DOHH2 (cell line): ENCODE measurements at regions not wholly inside any gene's neighbourhood (a gene's known extent, or its start where the extent isn't known, plus 50 kb on each side); places are given as distances from the start of the nearest gene placed in this dataset.

ENCODE experiments used
- H3F3A ChIP-seq: fragments of 200-600 bp; sonication (generic), shearing (Covaris generic); 2 replicates; pipeline ENCODE4 v1.6.0; 2016; ENCODE audit warnings: antibody characterized with exemption, mild to moderate bottlenecking; ENCODE audit not compliant: control insufficient read depth, insufficient read depth
- H3K27ac ChIP-seq: fragments of 200-600 bp; sonication (generic); 2 replicates; pipeline ENCODE4 v1.5.1; 2014; ENCODE audit warnings: low read depth, mild to moderate bottlenecking, low read length, moderate library complexity
- H3K27me3 ChIP-seq: fragments of 200-600 bp; sonication (generic); 2 replicates; pipeline ENCODE4 v1.6.1; 2014; ENCODE audit warnings: mild to moderate bottlenecking, low read length, mixed read lengths; ENCODE audit not compliant: control insufficient read depth
- H3K36me3 ChIP-seq: fragments of 200-600 bp; sonication (generic); 2 replicates; pipeline ENCODE4 v1.6.1; 2014; ENCODE audit warnings: mild to moderate bottlenecking, low read length, moderate library complexity, mixed read lengths; ENCODE audit not compliant: control insufficient read depth
- H3K4me1 ChIP-seq: fragments of 200-600 bp; sonication (generic); 2 replicates; pipeline ENCODE4 v1.6.1; 2014; ENCODE audit warnings: mild to moderate bottlenecking, low read length, mixed read lengths; ENCODE audit not compliant: control insufficient read depth
- H3K4me2 ChIP-seq: fragments of 200-600 bp; sonication (generic); 2 replicates; pipeline ENCODE4 v1.6.0; 2014; ENCODE audit warnings: mild to moderate bottlenecking, low read length, moderate library complexity
- H3K4me3 ChIP-seq: fragments of 200-600 bp; sonication (generic); 2 replicates; pipeline ENCODE4 v1.5.1; 2014; ENCODE audit warnings: mild to moderate bottlenecking, low read length, mixed read lengths
- H3K79me2 ChIP-seq: fragments of 200-600 bp; sonication (generic); 2 replicates; pipeline ENCODE4 v1.6.1; 2014; ENCODE audit warnings: mild to moderate bottlenecking, low read length, mixed read lengths; ENCODE audit not compliant: control insufficient read depth
- H3K9me2 ChIP-seq: fragments of 200-600 bp; sonication (generic); replicated peaks from 2 replicates; pipeline ENCODE4 v1.6.1; 2014; ENCODE audit warnings: mild to moderate bottlenecking, low read length, mixed read lengths; ENCODE audit not compliant: control insufficient read depth
- H3K9me3 ChIP-seq: fragments of 200-600 bp; sonication (generic); 2 replicates; pipeline ENCODE4 v1.6.1; 2014; ENCODE audit warnings: antibody characterized with exemption, low read length, mixed read lengths; ENCODE audit not compliant: control insufficient read depth, insufficient read depth
- H4K20me1 ChIP-seq: fragments of 200-600 bp; sonication (generic); 2 replicates; pipeline ENCODE4 v1.6.0; 2014; ENCODE audit warnings: low read depth, mild to moderate bottlenecking, antibody characterized with exemption, low read length, moderate library complexity; ENCODE audit not compliant: control insufficient read depth, insufficient read depth
- EZH2phosphoT487 ChIP-seq: fragments of 200-600 bp; sonication (generic); IDR thresholded peaks from 2 replicates; pipeline ENCODE4 v1.6.1; 2017; ENCODE audit warnings: borderline replicate concordance, mild to moderate bottlenecking, antibody characterized with exemption, low read length, moderate library complexity, mixed read lengths
- TF ChIP-seq, protein P1 (sequence below): fragments of 200-600 bp; sonication (generic); IDR thresholded peaks from one replicate; pipeline ENCODE4 v1.5.1; 2014; ENCODE audit warnings: antibody characterized with exemption, mild to moderate bottlenecking, low read depth, low read length; ENCODE audit not compliant: poor library complexity, severe bottlenecking

DNA sequence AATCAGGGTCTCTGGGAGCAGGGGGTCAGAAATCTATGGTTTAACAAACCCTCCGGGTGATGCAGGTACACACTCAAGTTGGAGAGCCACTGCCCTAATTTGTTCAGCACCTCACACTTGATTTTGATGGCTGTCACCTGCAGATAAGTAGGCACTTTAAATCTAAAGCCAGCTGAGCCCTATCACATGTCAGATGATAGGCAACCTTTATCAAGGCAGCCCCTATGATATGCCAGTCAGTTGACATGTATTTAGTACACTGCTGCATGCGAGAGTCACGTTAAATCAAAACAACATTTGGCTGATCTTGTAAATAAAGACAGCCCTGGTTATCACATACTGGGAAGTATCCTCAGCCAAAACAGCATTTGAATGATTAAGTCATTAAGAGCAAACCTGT, 104.4 kb upstream of the MCTP2 start:
- Histone ChIP-seq H3F3A (no peaks in the 10 kb centered on the region), H3K27me3 (no peaks in the 10 kb centered on the region), H3K27ac (no peak overlapping the region), H3K79me2 (no peaks in the 10 kb centered on the region), H3K36me3 (no peaks in the 10 kb centered on the region), H3K9me3 (no peaks in the 10 kb centered on the region), H3K9me2 (no peaks in the 10 kb centered on the region), H3K4me2 (no peak overlapping the region), H3K4me3 (no peak overlapping the region), H4K20me1 (no peaks in the 10 kb centered on the region), H3K4me1 (0 out of 2 replicates have a peak, but pooled peaks cover 3% of the 10 kb centered on the region)
- TF ChIP-seq, protein P1, sequence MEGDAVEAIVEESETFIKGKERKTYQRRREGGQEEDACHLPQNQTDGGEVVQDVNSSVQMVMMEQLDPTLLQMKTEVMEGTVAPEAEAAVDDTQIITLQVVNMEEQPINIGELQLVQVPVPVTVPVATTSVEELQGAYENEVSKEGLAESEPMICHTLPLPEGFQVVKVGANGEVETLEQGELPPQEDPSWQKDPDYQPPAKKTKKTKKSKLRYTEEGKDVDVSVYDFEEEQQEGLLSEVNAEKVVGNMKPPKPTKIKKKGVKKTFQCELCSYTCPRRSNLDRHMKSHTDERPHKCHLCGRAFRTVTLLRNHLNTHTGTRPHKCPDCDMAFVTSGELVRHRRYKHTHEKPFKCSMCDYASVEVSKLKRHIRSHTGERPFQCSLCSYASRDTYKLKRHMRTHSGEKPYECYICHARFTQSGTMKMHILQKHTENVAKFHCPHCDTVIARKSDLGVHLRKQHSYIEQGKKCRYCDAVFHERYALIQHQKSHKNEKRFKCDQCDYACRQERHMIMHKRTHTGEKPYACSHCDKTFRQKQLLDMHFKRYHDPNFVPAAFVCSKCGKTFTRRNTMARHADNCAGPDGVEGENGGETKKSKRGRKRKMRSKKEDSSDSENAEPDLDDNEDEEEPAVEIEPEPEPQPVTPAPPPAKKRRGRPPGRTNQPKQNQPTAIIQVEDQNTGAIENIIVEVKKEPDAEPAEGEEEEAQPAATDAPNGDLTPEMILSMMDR = no peak
- no peak for TF ChIP-seq EZH2phosphoT487

DNA sequence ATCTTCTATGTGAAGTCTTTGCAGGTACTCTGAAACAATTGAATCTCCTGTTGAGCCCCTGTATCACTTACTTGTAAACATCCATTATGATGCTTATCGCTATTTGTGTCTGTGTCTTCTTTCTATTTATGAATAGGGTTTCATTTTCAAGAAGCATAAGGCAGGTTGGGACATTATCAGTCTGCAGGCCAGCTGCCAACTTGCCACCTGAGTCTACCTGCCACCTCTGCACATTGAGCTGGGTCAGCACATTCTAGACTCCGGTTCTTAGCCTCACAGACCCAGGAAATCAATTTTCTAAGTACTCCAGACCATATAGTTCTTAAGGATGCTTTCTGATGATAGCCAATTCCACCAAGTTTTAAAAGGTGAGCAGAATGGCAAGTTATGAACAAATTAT, 105.7 kb upstream of the MCTP2 start:
- no peak overlapping the region for H3K4me2 ChIP-seq
- H3K9me3 ChIP-seq = no peaks in the 10 kb centered on the region
- no peaks in the 10 kb centered on the region for H3K27me3 ChIP-seq
- H4K20me1 ChIP-seq = no peaks in the 10 kb centered on the region
- H3K4me1 ChIP-seq = 0 out of 2 replicates have a peak, but pooled peaks cover 3% of the 10 kb centered on the region
- no peaks in the 10 kb centered on the region for H3F3A ChIP-seq
- H3K79me2 ChIP-seq = no peaks in the 10 kb centered on the region
- no peak overlapping the region for H3K4me3 ChIP-seq
- H3K27ac ChIP-seq = no peak overlapping the region
- H3K36me3 ChIP-seq = no peaks in the 10 kb centered on the region
- no peaks in the 10 kb centered on the region for H3K9me2 ChIP-seq
- TF ChIP-seq, protein P1 = no peak
- no peak for TF ChIP-seq EZH2phosphoT487

DNA sequence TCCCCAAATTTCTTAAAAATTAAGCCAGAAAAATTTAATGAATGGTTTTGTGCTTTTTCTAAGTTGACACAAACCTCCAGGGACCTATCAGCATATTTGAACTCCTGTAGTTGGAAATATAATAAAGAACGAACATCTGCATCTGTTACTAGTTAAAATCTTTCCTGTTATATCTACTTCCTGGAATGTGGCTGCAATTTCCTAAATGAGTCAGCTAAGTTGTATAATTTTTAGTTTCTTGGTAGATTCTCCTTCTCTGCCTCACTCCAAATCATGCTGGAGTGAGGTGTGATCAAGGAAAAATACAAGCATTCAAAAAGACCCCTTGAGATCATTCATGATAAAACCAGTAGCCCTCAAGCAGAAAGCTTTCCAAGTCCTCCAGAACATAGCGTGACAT, 106.2 kb upstream of the MCTP2 start:
- Histone ChIP-seq H3K4me2 (no peak overlapping the region), H3K27me3 (no peaks in the 10 kb centered on the region), H4K20me1 (no peaks in the 10 kb centered on the region), H3K27ac (no peak overlapping the region), H3K79me2 (no peaks in the 10 kb centered on the region), H3K4me3 (no peak overlapping the region), H3K9me3 (no peaks in the 10 kb centered on the region), H3K36me3 (no peaks in the 10 kb centered on the region), H3K9me2 (no peaks in the 10 kb centered on the region), H3K4me1 (peaks cover 3% of the 10 kb centered on the region; the same call in 1 of the 2 replicates), H3F3A (no peaks in the 10 kb centered on the region)
- no peak for TF ChIP-seq EZH2phosphoT487
- TF ChIP-seq, protein P1 = no peak

DNA sequence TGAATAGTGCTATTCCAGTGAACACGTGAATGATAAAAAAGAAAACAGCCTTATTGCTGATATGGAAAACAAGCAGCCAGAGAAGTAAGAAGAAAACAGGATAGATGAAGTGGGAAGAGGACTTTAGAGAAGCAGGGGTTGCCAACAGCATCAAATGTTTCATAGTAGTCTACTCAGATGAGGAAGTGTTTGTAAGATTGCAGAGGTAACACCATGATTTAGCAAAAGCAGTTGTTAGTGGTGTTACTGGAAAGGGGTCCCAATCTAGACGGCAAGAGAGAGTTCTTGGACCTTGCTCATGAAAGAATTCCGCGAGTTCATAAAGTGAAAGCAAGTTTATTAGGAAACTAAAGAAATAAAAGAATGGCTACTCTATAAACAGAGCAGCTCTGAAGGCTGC, 108.8 kb upstream of the MCTP2 start:
- no peaks in the 10 kb centered on the region for H4K20me1 ChIP-seq
- H3K9me3 ChIP-seq = no peaks in the 10 kb centered on the region
- H3F3A ChIP-seq = no peaks in the 10 kb centered on the region
- peaks cover 3% of the 10 kb centered on the region; the same call in 1 of the 2 replicates for H3K4me1 ChIP-seq
- no peaks in the 10 kb centered on the region for H3K27me3 ChIP-seq
- H3K4me3 ChIP-seq = no peak overlapping the region
- no peak overlapping the region for H3K4me2 ChIP-seq
- no peak overlapping the region for H3K27ac ChIP-seq
- H3K79me2 ChIP-seq = no peaks in the 10 kb centered on the region
- TF ChIP-seq, protein P1 = no peak
- TF ChIP-seq EZH2phosphoT487 = no peak
- no peaks in the 10 kb centered on the region for H3K9me2 ChIP-seq
- H3K36me3 ChIP-seq = no peaks in the 10 kb centered on the region
